ENCODE measurements at regions not wholly inside any gene's neighbourhood (a gene's known extent, or its start where the extent isn't known, plus 50 kb on each side); places are given as distances from the start of the nearest gene placed in this dataset.
A peak's percentile ranks its signal among the peaks of the same experiment; 100 is the strongest.

DNA sequence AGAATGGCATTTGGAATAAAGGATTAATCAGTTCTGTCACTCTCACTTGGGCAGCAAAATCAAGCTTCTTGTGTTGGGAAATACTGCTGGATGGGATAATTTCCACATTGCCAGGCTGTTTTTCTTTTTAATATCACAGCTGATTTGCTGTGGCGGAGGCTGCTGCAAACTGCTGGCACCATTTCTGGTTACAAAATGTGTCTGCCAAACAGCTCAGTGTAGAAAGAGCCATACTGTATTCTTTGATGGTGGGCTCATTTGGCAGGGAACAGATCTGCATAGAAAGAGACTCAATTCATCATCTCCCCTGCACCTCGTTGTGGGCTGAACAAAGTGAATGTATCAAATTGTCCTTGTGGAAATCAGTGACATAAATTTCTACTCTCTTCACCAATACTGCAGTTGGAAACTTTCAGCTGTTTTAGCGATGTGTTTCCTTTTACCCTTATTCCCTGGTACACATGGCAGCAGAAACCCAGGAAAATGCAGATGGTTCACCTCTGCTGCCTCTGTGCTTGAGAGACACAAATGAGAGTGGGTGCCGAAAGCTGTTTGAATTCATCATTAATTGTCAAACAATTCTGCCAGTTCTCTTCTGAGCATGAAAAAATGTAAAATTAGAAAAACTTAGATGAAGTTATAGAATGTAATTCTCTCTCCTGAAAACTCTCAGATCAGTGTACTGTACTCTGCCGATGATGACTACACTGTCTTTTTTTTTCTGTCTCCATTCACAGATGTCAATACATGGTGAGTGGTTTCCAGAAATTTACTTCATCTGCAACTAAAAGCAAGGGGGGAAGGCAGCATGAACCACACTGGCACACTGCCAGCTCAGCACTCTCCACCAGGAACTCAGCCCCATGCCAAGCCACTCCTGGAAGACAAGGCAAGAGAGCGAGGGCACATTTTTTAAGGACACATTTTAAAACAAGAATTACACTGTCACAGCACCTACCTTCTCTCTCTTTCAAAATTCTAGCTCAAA is 75.0 kb downstream of the HMHB1 start:
- TF ChIP-seq, protein P1, sequence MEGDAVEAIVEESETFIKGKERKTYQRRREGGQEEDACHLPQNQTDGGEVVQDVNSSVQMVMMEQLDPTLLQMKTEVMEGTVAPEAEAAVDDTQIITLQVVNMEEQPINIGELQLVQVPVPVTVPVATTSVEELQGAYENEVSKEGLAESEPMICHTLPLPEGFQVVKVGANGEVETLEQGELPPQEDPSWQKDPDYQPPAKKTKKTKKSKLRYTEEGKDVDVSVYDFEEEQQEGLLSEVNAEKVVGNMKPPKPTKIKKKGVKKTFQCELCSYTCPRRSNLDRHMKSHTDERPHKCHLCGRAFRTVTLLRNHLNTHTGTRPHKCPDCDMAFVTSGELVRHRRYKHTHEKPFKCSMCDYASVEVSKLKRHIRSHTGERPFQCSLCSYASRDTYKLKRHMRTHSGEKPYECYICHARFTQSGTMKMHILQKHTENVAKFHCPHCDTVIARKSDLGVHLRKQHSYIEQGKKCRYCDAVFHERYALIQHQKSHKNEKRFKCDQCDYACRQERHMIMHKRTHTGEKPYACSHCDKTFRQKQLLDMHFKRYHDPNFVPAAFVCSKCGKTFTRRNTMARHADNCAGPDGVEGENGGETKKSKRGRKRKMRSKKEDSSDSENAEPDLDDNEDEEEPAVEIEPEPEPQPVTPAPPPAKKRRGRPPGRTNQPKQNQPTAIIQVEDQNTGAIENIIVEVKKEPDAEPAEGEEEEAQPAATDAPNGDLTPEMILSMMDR (IDR thresholded peaks at IDR 0.05; ENCODE audit: unreplicated experiment): no peak
- H3K27ac Mint-ChIP-seq: no peak overlapping the region
- H3K4me1 Mint-ChIP-seq (ENCODE audit: low read depth): peaks cover 15% of the 10 kb centered on the region
- no peaks in the 10 kb centered on the region for H3K36me3 Mint-ChIP-seq (ENCODE audit: insufficient read depth)
- H3K9me3 Mint-ChIP-seq (ENCODE audit: low read depth): no peaks in the 10 kb centered on the region
- H3K27me3 Mint-ChIP-seq: peaks cover 48% of the 10 kb centered on the region
- no peak for DNase-seq (ENCODE audit: low spot score, unreplicated experiment)
- no peak overlapping the region for H3K4me3 Mint-ChIP-seq (ENCODE audit: low read depth)

DNA sequence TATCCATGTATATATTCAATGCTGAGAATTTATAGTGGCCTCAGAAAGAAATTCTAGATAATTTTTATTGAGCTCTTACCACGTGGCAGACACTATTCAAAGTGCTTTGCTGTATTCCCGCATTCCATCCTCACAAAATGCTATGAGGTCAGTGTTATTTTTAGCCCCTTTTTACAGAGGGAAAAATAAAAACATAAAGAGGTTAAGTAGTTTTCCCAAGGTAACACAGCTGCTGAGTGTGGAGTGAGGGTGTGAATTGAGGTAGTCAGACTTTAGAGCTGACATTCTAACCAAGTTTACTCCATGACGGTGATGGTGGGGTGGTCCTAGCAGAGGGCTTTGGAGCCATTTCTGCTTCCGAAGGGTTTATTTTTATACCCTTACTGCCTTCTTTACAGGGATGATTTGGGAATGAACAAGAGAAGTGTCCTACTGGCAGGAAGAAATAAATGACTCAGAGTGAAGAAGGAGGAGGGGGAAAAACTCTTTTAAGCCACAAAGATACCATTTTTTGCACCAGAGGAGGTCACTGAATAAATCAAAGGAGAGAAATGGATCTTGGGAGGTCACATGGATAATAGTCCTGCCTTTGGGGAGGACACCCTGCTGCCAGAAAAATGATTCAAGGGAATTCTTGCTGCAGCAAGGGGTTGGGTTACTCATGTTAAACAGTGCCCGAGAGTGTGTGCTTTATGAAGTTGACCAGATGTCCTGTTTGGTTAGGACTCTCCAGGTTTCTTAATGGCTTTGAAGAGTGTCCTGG is 76.1 kb downstream of the HMHB1 start:
- Mint-ChIP-seq H3K27ac (peak overlapping the region; percentile 39), H3K4me1 (ENCODE audit: low read depth) (peaks cover 15% of the 10 kb centered on the region), H3K9me3 (ENCODE audit: low read depth) (no peaks in the 10 kb centered on the region), H3K36me3 (ENCODE audit: insufficient read depth) (no peaks in the 10 kb centered on the region), H3K4me3 (ENCODE audit: low read depth) (no peak overlapping the region), H3K27me3 (peaks cover 48% of the 10 kb centered on the region)
- no peak for DNase-seq (ENCODE audit: low spot score, unreplicated experiment)
- TF ChIP-seq, protein P1 (IDR thresholded peaks at IDR 0.05; ENCODE audit: unreplicated experiment): no peak

DNA sequence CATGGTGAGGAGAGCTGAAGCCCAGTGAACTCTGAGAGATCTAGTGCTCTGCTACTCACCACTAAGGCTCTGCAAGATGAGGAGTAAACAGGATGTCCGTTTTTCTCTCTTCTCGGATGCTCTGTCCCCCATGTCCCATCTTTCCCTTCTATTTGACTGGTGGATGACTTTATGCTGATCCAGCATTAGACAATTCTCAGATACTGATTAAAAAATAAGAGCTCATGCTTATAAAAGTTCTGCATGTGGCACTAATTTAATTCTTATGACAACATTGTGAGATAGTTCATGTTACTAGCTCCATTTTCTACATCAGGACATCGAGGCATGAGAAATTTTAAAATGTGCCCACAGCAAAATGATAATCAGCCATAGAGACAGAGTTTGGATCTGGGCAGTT is 77.0 kb downstream of the HMHB1 start:
- no peak overlapping the region for H3K4me3 Mint-ChIP-seq (ENCODE audit: low read depth)
- H3K36me3 Mint-ChIP-seq (ENCODE audit: insufficient read depth): no peaks in the 10 kb centered on the region
- DNase-seq (ENCODE audit: low spot score, unreplicated experiment): no peak
- TF ChIP-seq, protein P1 (IDR thresholded peaks at IDR 0.05; ENCODE audit: unreplicated experiment): no peak
- no peak overlapping the region for H3K27ac Mint-ChIP-seq
- H3K27me3 Mint-ChIP-seq: peaks cover 46% of the 10 kb centered on the region
- no peaks in the 10 kb centered on the region for H3K9me3 Mint-ChIP-seq (ENCODE audit: low read depth)
- peaks cover 15% of the 10 kb centered on the region for H3K4me1 Mint-ChIP-seq (ENCODE audit: low read depth)

DNA sequence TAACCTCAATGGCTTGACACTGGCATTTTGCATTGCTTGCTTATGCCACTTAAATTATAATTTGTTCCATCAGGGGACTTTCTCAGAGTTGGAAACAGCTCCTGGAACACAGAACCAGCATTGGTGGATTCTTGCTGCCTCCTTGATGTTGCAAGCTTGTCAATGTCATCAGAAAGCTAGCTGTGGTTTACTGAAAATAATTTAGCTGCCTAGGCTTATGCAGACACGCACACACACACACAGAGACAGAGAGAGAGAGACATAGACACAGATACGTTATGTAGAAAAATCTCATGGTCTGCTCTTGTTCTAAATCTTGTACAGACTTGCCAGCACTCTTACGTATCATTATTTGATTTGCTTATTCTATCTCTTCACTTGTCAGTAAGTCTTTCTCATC is 78.0 kb downstream of the HMHB1 start:
- H3K27me3 Mint-ChIP-seq: peaks cover 49% of the 10 kb centered on the region
- no peak overlapping the region for H3K27ac Mint-ChIP-seq
- H3K9me3 Mint-ChIP-seq (ENCODE audit: low read depth): no peaks in the 10 kb centered on the region
- TF ChIP-seq, protein P1 (IDR thresholded peaks at IDR 0.05; ENCODE audit: unreplicated experiment): no peak
- no peaks in the 10 kb centered on the region for H3K36me3 Mint-ChIP-seq (ENCODE audit: insufficient read depth)
- H3K4me3 Mint-ChIP-seq (ENCODE audit: low read depth): no peak overlapping the region
- DNase-seq (ENCODE audit: low spot score, unreplicated experiment): no peak
- peaks cover 11% of the 10 kb centered on the region for H3K4me1 Mint-ChIP-seq (ENCODE audit: low read depth)

DNA sequence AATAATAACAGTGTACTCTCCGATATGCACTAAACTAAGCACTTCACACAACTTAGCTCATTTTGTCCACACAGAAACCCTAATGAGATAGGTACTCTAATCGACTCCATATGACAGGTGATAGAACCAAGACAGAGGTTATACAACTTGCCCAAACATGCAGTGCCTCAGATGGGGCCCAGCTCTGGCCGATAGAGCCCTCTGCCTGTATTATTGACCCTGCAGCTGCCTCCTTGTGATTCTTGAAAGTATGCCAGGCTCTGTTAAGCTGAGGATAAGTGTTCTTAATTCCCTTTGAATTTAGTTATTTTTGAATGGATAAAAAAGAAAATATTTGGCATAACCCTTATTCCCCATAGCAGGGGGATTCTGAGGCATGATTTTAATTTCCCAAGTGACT is 78.5 kb downstream of the HMHB1 start:
- TF ChIP-seq, protein P1 (IDR thresholded peaks at IDR 0.05; ENCODE audit: unreplicated experiment): no peak
- Mint-ChIP-seq H3K36me3 (ENCODE audit: insufficient read depth) (no peaks in the 10 kb centered on the region), H3K9me3 (ENCODE audit: low read depth) (no peaks in the 10 kb centered on the region), H3K27ac (no peak overlapping the region), H3K4me3 (ENCODE audit: low read depth) (no peak overlapping the region), H3K27me3 (peaks cover 49% of the 10 kb centered on the region), H3K4me1 (ENCODE audit: low read depth) (peaks cover 9% of the 10 kb centered on the region)
- DNase-seq (ENCODE audit: low spot score, unreplicated experiment): no peak

Data from progenitor cell of endocrine pancreas (in vitro differentiated cells).